ENCODE measurements at regions not wholly inside any gene's neighbourhood (a gene's known extent, or its start where the extent isn't known, plus 50 kb on each side); places are given as distances from the start of the nearest gene placed in this dataset.
"Not testable (repeated sequence)": the region's sequence is repeated elsewhere in the genome, so short reads cannot be mapped to it uniquely, and the experiment has no call there.

DNA sequence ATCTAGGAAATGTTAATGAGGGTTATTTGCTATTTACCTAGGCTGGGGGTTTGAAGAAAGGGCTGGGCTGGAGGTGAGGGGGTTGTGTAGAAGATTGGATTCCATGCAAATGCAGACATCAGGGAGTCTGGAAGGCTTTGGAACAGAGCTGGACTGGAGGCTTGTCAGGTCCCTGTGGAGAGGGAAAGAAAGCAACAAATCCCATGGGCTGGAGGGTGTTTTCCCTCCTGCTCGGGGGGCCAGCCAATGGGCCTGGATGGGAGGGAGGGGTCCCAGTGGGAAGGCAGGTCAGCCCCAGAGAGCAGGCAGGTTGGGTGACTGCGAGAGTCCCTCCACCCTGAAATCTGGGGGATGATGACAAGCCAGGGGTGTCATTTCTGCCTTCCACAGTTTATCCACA, 431.8 kb downstream of the RPS24 start:
- no peak for DNase-seq

DNA sequence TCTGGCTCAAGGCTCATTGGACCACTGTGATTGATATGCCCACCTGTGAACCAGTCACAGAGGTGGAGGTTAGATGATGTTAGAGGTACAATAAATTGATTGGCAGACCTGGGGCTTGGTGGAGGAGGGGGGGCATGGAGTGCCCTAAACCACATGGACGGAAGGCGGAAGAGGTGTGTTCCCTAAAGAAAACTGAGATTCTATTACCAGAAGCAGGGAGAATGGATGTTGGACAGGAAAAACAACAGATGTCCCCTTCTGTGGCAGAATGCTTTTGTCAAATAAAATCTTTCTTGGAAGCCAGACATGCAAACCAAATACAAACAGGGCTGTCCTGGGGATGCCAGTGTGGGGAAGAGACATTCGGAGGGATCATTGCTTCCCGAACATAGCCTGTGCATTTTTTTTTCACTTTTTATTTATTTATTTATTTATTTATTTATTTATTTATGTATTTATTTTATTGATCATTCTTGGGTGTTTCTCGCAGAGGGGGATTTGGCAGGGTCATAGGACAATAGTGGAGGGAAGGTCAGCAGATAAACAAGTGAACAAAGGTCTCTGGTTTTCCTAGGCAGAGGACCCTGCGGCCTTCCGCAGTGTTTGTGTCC, 433.9 kb downstream of the RPS24 start:
- no peak for DNase-seq

DNA sequence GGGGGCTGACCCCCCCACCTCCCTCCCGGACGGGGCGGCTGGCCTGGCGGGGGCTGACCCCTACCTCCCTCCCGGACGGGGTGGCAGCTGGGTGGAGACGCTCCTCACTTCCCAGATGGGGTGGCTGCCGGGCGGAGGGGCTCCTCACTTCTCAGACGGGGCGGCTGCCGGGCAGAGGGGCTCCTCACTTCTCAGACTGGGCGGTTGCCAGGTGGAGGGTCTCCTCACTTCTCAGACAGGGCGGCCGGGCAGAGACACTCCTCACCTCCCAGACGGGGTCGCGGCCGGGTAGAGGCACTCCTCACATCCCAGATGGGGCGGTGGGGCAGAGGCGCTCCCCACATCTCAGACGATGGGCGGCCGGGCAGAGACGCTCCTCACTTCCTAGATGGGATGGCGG, 435.1 kb downstream of the RPS24 start:
- DNase-seq = not testable (repeated sequence)

DNA sequence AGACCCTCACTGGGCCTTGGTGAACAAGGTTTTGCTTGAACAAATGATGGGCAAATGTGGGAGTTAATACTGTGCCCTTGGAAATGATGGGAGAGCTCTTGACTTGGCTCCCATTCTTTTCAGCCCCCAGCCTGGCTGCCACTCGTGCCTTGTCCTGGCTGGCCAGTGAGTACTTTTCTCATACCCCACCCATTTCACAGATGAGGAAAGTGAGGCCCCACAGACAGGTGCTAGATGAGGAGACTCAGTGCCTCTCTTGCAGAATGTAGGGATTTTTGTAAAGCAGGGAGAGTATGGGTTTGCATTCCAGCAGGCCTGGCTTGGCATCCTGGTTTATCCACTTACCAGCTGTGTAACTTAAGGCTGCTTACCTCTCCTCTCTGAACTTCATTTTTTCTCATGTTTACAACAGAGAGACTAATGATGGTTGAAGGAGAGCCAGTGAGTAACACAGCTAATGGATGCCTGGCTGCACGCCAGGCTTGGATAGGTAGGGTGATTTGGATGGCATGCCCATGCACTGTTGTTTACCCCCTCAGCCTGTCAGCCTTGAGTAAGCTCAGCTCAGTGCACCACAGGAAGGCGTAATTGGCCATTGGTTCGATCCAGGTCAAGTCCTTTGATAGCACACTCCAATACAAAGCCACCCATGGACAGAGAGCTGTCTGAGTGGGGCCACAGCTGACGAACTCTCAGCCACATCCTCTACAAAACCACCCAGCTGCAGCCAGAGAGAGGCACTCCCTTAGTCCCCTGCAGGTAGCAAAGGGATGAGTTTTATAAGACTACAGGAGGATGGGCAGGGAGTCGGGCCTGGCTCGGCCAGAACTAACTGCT, 436.8 kb downstream of the RPS24 start:
- no peak for DNase-seq

DNA sequence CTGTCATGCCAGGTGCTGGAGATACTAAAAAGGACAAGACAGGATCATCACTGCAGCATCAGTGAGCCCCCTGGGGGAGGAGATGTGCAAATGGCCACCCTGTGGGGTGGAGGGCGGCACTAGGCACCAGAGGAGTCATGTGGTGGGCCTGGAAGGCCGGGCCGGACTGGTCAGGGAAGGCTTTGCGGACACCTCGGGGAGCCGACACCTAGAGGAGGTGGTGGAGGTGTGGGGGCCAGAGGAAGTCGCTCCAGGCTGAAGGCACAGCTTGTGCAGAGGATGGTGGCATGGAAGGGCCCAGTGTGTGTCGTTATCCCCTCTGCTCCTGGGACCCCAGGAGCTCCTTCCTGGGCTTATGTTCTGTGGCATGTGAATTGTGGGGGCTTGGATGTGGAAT, 437.7 kb downstream of the RPS24 start:
- DNase-seq = no peak

DNA sequence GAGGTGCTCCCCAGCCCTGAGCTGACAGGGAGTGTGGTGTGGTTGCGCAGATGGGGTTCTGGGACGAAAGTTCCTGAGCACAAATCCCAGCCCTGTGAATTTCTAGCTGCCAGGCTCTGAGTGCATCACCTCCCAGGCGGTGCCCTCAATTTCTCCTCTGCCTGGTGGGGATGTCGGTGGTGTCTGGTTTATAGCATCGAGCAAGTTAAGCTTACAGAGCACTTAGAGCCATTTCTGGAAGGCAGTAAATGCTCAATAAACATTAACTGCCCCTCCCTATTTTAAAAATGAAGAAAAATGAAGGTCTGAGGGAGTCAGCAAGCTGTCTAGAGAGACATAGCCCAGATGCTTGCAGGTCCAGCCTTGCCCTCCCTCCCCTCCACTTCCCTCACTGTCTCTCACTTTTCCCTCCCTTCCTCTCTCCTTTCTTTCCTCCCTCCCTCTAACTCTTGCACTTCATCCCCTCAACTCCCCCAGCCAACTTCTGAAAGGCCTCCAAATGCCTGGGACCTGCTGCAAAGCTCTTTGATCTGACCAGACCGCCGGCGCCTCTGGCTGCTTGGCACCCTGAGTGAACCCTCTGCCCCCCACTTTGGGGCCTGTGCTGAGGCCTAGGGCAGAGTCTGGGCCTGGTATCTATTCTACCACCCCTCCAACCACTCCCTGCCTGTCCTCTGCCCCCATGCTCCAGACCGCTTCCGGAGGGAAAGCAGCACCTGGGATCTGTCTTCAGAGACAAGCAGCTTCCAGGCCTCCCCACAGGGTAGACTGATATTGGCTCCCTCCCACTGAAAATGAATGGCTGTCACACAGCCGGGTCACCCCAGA, 438.3 kb downstream of the RPS24 start:
- no peak for DNase-seq

DNA sequence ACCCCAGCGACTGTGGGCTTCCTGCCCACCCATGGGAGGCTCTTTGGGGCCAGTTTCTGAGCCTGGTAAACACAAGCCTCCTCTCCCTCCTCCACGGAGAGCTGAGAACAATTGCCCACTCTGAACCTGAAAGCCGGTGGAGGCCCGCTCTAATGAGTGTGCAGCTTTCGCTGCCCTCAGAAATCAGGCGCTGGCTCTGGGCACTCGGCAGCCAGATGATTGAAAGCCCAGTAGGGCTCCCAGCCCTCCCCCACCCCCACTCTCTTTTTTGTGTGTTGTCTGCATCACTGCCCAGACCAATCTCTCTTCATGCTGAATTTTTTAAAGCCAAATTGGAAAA, 438.9 kb downstream of the RPS24 start:
- no peak for DNase-seq

DNA sequence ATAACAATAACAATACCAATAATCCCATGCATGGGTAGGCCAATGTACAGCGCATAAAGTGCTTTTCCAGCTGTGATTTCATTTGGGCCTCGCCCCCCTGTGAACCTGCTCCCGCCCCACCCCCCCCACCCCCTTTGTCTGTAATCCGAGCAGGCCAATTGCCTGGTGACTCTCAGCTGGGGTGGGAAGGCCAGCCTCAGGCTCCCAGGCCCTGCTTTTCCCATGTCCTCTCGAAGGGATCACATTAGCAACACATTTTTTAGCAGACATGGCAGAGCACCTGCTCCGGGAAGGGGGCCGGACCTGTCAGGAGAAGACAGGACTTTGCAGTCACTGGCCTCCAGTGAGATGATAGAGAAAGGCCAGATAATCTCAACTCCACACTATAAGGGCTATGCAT, 439.3 kb downstream of the RPS24 start:
- no peak for DNase-seq

DNA sequence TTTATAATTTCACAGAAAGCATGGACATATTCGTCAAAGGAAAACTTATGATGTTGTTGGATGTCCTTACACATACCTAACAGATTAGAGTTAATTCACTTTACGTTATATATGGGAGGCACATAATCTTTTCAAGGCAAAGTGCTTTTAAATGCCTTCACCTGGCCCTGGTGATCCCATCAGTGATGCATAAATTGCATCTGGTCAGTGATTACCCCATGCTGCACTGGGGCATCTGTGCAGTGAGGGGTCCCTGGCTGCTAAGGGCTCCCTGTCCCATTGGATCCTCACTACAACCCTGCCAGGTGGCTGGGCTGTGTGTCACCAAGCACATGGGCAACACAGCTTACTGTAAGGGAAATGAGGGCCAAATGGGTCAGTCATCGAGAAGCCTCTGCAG, 441.1 kb downstream of the RPS24 start:
- no peak for DNase-seq

DNA sequence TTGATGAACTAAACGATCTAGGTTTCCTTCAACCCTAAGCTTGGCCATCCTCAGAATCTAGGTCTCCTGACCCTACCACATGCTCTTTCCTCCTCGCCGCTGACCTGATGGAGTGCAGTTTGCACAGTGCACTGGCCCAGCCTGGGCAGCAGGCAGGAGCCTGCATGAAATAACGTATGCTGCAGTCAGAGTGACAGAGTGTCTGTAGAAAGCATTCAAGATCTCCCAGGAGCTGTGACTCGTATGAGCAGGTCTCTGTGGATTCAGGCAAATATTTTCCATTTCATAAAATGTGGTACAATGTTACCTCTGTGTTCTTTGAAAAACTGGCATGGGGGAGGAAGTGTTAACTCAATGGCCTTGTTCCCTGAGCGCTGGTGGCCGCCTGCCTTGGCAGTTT, 441.8 kb downstream of the RPS24 start:
- no peak for DNase-seq

DNA sequence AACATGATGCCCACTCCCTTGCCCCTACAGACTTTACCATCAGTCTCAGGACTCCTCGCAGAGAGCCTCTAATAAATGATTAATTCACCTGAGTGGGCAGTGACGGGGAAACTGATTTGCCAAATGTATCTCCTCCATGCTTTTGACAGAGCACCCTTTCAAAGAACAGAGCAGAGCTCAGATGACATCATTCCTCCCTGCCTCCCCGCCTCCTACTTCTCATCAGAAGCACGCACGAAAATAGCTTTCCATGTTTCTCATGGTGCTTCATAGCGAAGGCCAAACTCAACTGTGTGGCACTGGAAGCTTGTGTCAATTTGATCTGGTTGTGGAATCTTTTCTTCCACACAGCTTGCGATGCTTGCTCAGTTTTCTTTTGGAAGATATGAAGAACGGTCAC, 442.5 kb downstream of the RPS24 start:
- no peak for DNase-seq

DNA sequence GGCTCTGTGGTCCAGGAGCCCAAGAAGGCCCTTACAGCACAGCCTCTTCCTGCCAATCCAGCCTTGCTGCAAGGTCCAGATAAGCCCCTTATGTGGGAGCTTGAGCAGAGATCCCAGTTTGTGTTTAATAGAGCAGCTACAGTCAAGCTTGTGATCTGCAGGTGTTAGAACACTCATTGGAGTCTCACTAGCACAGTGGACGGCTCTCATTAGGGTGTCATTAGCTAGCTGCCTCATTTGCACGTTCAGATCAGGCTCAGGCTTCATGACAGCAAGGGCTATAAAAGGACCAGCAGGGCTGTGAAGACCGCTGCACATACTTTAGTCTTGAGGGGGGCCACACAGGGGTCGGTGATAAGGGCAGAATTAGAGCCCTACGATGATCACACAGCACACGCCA, 443.2 kb downstream of the RPS24 start:
- DNase-seq = no peak

DNA sequence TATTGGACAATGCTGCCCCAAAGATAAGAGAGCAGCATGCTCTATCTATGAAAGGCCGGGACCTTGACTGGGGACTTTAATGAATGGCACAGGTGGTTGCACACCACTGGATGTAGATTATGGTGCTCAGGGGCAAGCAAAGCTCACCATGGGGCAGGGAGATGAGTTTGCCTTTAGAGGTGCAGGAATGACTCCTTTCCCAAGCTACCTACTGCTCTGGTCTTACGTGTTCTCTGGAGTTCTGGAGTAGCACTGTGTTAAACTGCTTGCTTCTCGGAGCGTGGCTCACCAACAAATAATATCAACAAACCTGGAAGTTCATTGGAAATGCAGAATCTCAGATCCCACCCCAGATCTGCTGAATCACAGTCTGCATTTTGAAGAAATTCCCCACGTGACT, 445.3 kb downstream of the RPS24 start:
- DNase-seq = no peak

DNA sequence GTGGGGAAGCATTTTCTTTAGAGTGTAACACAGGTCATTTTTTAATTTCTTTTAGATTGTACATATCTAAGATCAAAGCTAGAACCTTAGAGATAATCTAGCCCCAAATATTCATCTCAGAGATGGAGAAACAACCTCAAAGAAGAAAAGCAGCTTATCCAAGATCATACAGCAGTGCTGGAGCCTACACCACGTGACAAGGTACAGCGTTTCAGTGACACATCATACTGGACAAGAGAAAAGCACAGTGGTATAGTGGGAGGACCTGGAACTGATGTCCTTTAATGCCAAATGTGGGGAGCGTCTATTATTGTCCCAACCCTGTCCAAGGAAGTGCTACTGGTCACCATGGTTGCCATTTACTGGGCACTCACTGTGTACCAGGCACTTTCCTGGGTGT, 445.8 kb downstream of the RPS24 start:
- no peak for DNase-seq

DNA sequence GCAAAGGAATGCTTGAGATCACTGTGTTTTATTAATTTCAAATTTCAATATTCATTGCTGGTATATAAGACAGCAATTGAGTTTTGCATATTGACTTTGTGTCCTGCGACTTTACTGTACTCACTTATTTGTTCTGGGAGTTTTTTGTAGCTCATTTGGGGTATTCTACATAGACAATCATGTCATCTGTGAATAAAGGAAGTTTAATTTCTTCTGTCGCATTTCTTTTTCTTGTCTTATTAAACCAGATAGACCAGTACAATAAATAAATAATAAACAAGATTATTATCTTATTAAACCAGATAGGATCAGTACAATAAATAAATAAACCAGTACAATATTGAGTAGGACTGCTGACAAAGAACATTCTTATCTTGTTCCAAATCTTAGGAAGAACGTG, 448.2 kb downstream of the RPS24 start:
- DNase-seq = no peak

DNA sequence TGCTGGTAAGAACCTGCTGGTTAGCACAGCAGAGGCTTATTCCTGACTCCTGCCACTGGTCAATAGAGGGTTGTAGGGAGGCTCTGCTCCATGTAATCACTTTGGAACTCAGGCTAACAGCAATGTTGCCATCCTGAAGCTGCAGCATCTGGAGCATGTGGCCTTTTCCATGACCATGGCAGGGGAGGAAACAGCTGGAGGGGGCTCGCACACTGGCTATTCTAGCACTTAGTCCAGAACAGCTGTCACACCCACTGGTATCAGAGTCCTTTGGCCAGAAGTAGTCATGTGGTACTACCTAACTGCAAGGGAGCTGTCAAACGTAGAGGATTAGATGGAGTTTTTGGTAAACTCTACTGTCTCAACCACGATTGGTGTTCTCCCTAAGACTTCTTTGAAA, 450.0 kb downstream of the RPS24 start:
- DNase-seq = no peak

DNA sequence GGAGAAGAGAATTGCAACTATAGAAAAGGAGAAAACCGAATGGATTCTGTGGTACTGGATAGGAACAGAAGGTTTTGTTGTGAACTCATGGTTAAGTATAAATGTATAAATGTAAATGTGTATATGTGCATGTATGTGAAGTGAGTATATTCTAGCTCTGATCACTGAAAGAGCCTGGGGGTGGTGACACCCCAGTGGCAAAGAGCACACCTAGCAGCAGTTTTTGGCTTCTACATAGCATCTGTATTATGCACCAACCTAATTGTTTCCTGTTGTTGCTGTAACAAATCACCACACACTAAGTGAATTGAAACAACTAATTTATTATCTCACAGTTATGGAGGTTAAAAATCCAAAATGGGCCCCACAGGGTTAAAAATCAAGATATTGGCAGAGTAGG, 455.4 kb downstream of the RPS24 start:
- DNase-seq = no peak

DNA sequence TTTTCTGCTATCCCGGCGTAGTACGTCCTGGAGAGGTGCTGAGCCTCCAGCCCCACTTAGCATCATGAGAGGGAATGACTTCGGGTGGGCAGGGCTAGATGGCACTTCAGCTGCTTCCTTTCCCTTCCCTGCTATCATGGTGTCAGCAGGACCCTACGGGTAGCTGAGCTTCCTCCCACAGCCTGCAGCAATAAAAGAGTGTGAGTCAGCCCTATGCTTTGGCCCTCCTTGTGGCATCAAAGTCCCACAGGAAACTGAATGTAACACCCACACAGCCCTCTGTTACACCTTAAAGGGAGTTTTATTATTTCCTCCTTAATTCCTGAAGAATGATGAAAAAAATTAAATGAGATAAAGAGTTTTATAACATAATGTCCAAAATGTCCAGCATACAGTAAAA, 458.1 kb downstream of the RPS24 start:
- no peak for DNase-seq

DNA sequence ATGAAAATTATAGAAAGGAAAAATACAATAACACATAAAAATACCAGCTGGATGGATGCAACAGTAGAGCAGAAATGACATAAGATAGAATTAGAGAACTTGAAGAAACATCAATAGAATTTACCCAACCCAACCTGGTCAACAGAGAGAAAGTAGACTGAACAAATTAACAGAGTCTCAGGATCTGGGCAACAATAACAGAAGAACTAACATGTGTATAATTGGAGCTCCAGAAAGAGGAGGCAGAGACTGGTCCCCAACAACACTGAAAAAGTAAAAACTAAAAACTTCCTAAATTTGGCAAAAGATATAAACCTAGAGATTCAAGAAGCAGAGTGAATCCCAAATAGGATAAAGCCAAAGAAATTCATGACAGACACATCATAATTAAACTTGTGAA, 458.8 kb downstream of the RPS24 start:
- no peak for DNase-seq

DNA sequence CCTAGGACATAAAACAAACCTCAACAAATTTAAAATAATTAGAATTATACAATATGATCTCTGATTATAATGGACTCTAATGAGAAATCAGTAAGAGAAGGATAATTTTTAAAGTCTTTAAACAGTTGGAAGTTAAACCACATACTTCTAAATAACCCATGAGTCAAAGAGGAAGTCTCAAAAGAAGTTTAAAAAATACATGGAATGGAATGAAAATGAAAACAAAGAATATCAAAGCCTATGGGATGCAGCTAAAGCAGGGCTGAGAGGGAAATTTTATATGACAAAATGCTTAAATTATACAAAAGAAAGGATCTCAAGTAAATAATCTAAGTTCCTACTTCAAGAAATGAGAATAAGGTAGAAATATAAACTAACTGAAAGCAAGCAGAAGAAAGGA, 460.5 kb downstream of the RPS24 start:
- DNase-seq = no peak

DNA sequence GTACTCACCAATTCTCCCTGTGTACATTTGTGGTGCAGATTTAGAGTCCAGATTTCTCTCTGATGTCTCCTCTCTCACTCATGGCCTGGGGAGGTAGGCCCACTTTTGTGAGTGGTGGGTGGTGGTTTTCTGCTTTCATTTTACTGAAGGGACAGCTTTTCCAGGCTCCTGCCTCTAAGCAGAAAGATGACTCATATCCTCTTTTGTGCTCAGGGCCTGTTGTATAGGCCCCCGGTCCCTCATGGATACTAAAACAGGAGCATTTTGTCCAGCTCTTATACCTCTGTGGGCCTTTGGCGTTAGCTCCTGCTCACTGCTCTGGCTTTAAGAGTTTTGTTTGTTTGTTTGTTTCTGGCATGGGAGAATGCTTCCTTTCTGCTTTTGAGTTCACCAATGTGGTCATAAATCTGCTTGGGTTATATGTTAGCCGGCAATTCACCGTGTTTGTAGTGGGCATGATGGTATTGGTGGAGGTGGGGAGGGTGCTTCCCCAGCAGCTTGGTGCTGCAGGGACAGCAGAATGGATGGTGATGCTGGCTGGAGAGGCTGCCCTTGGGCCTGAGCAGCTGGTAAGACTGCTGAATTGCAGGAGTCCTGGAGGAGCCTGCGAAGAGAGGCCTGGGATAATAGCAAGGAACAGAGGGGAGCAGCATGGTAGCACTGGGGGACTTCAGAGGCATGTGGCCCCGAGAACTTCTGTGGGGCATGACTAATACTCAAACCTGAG, 468.7 kb downstream of the RPS24 start:
- no peak for DNase-seq

DNA sequence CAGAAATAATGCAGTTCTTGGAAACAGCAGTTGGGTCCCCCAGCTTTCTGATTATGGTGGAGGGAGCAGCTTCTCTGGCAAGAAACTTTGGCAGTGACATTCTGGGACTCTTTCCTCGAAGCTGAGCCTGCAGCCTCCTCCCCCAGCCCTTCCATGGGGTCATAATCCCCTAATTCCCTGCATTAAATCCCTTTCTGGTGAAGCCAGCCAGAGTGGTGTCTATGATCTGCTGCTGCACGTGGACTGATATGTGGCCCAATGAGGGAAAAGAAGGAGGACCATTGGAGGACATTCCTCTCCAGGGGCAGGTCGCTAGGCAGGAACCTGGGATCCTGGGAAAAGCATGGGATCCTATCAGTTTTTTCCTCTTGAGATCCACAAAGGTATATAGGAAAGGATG, 470.5 kb downstream of the RPS24 start:
- DNase-seq = no peak

DNA sequence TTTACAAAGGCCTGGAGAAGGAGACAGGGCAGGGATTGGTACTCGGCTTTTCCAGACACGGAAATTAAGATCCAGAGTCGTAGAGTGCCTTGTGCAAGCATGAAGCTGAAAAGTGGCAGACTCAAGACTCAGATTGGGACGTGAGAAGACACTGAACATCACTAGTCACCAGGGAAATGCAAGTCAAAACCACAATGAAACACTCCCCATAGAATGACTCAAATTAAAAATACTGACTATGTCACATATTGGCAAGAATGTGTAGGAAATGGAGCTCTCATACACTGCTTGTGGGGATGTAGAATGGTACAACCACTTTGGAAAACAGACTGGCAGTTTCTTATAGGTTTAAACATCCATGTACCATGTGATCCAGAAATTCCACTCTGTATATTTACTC, 472.0 kb downstream of the RPS24 start:
- DNase-seq = no peak

DNA sequence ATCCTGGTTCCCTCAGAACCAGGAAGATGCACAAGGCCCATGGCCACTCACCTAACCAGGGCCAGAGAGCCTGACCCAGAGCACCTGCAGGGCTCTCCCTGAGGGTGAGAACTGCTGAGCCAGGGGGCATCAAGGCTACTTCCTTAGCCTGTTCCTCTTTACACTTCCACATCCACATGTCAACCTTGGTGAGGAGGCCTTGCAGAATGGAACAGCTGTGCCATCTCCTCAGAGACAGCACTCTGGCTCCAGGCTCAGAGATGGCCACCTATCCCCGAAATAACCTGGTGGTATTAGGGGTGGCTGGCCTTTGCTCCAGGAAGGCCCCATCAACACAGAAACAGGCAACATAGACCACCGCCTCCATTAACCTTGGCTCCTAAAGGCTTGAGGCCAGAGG, 473.0 kb downstream of the RPS24 start:
- no peak for DNase-seq

All from activated naive CD4-positive, alpha-beta T cell treated with anti-CD3 and anti-CD28 coated beads, Interleukin-2, amount 50 U/mL, for 16 hours (primary cell).